Activated CD4-positive, alpha-beta T cell treated with anti-CD3 and anti-CD28 coated beads, Interleukin-2, amount 50 U/mL, for 1 hour (primary cell): ENCODE measurements at regions not wholly inside any gene's neighbourhood (a gene's known extent, or its start where the extent isn't known, plus 50 kb on each side); places are given as distances from the start of the nearest gene placed in this dataset.

Experiments used
- DNase-seq: peaks from one replicate; pipeline ENCODE4 v3.0.0-alpha.2; 2020

GRCh38 chr6:169165561-169166300 lies 87.9 kb downstream of the THBS2 start:
- DNase-seq: no peak

GRCh38 chr6:169164986-169165385 lies 88.7 kb downstream of the THBS2 start:
- no peak for DNase-seq

GRCh38 chr6:169164451-169164850 lies 89.2 kb downstream of the THBS2 start:
- DNase-seq: no peak

- no peak for DNase-seq
Measured at GRCh38 chr6:169163411-169163901, 90.2 kb downstream of the THBS2 start.

- no peak for DNase-seq
Measured at GRCh38 chr6:169162752-169163407, 90.8 kb downstream of the THBS2 start.

- no peak for DNase-seq
Measured at GRCh38 chr6:169162249-169162648, 91.4 kb downstream of the THBS2 start.

- DNase-seq: no peak
Measured at GRCh38 chr6:169161572-169162167, 92.0 kb downstream of the THBS2 start.

- DNase-seq: no peak
Measured at GRCh38 chr6:169160855-169161560, 92.6 kb downstream of the THBS2 start.

- DNase-seq: no peak
Measured at GRCh38 chr6:169160091-169160854, 93.4 kb downstream of the THBS2 start.

GRCh38 chr6:169159331-169159730 lies 94.3 kb downstream of the THBS2 start:
- no peak for DNase-seq

GRCh38 chr6:169158691-169159090 lies 95.0 kb downstream of the THBS2 start:
- DNase-seq: no peak

GRCh38 chr6:169158174-169158573 lies 95.5 kb downstream of the THBS2 start:
- no peak for DNase-seq

GRCh38 chr6:169157197-169158148 lies 96.2 kb downstream of the THBS2 start:
- no peak for DNase-seq

- DNase-seq: no peak
Measured at GRCh38 chr6:169156793-169157147, 96.9 kb downstream of the THBS2 start.

- DNase-seq: no peak
Measured at GRCh38 chr6:169156108-169156792, 97.4 kb downstream of the THBS2 start.

- no peak for DNase-seq
Measured at GRCh38 chr6:169155481-169155880, 98.2 kb downstream of the THBS2 start.

GRCh38 chr6:169153401-169153800 lies 100.2 kb downstream of the THBS2 start:
- no peak for DNase-seq

- DNase-seq: no peak
Measured at GRCh38 chr6:169146521-169146920, 107.1 kb downstream of the THBS2 start.

GRCh38 chr6:169145991-169146501 lies 107.6 kb downstream of the THBS2 start:
- DNase-seq: no peak

GRCh38 chr6:169145496-169145895 lies 108.2 kb downstream of the THBS2 start:
- DNase-seq: no peak

GRCh38 chr6:169144356-169144755 lies 109.3 kb downstream of the THBS2 start:
- DNase-seq: no peak
